LHCN-M2 (cell line): ENCODE measurements at regions not wholly inside any gene's neighbourhood (a gene's known extent, or its start where the extent isn't known, plus 50 kb on each side); places are given as distances from the start of the nearest gene placed in this dataset.

Experiments used
- DNase-seq: peaks from one replicate; pipeline ENCODE4 v3.0.0-alpha.2; 2012; ENCODE audit warnings: low read depth

- DNase-seq = no peak
Observed at GRCh38 chr11:107221748-107222285, 203.5 kb upstream of the GUCY1A2 start.

GRCh38 chr11:107218123-107219013 is 200.1 kb upstream of the GUCY1A2 start:
- no peak for DNase-seq

- no peak for DNase-seq
Observed at GRCh38 chr11:107217444-107217843, 199.2 kb upstream of the GUCY1A2 start.

GRCh38 chr11:107215010-107215409 is 196.7 kb upstream of the GUCY1A2 start:
- no peak for DNase-seq

GRCh38 chr11:107203656-107204055 is 185.4 kb upstream of the GUCY1A2 start:
- DNase-seq = no peak

- no peak for DNase-seq
Observed at GRCh38 chr11:107202241-107202640, 184.0 kb upstream of the GUCY1A2 start.

- DNase-seq = no peak
Observed at GRCh38 chr11:107198490-107199007, 180.3 kb upstream of the GUCY1A2 start.

GRCh38 chr11:107197932-107198331 is 179.7 kb upstream of the GUCY1A2 start:
- no peak for DNase-seq

GRCh38 chr11:107196732-107197131 is 178.5 kb upstream of the GUCY1A2 start:
- DNase-seq = no peak

- DNase-seq = no peak
Observed at GRCh38 chr11:107184986-107185385, 166.7 kb upstream of the GUCY1A2 start.

GRCh38 chr11:107183953-107184352 is 165.7 kb upstream of the GUCY1A2 start:
- DNase-seq = no peak

- no peak for DNase-seq
Observed at GRCh38 chr11:107182978-107183377, 164.7 kb upstream of the GUCY1A2 start.

- DNase-seq = no peak
Observed at GRCh38 chr11:107180236-107180635, 162.0 kb upstream of the GUCY1A2 start.

GRCh38 chr11:107179829-107180228 is 161.6 kb upstream of the GUCY1A2 start:
- no peak for DNase-seq

- DNase-seq = no peak
Observed at GRCh38 chr11:107177106-107177477, 158.8 kb upstream of the GUCY1A2 start.

GRCh38 chr11:107176148-107177105 is 158.2 kb upstream of the GUCY1A2 start:
- DNase-seq = no peak

- DNase-seq = no peak
Observed at GRCh38 chr11:107174856-107175255, 156.6 kb upstream of the GUCY1A2 start.

- no peak for DNase-seq
Observed at GRCh38 chr11:107172996-107173395, 154.7 kb upstream of the GUCY1A2 start.

- no peak for DNase-seq
Observed at GRCh38 chr11:107157809-107158187, 139.5 kb upstream of the GUCY1A2 start.

- DNase-seq = no peak
Observed at GRCh38 chr11:107157146-107157808, 139.0 kb upstream of the GUCY1A2 start.

GRCh38 chr11:107151579-107151978 is 133.3 kb upstream of the GUCY1A2 start:
- DNase-seq = no peak
